HL-60 (cell line): ENCODE measurements at regions not wholly inside any gene's neighbourhood (a gene's known extent, or its start where the extent isn't known, plus 50 kb on each side); places are given as distances from the start of the nearest gene placed in this dataset.

Experiments used
- CTCF ChIP-seq: IDR thresholded peaks from one replicate; pipeline ENCODE4 v1.5.1; 2011; ENCODE audit warnings: low read length, control low read depth, inconsistent platforms; ENCODE audit not compliant: insufficient read depth
- POLR2AphosphoS5 ChIP-seq: IDR thresholded peaks from 2 replicates; pipeline ENCODE4 v1.6.1; 2012; ENCODE audit warnings: low read depth

- TF ChIP-seq CTCF = no peak
- TF ChIP-seq POLR2AphosphoS5 = no peak
These were observed 862.5 kb upstream of the ID2 start for GRCh38 chr2:7819316-7819715.
